Bronchial epithelial cell (primary cell): ENCODE measurements at regions not wholly inside any gene's neighbourhood (a gene's known extent, or its start where the extent isn't known, plus 50 kb on each side); places are given as distances from the start of the nearest gene placed in this dataset.

Source experiments
- DNase-seq: peaks from one replicate; pipeline ENCODE4 v3.0.0-alpha.2; 2010; ENCODE audit warnings: low read depth
- FAIRE-seq: peaks from 2 replicates; lab custom pipeline; 2011; peaks lifted over from hg19 to GRCh38; lab: Jason Lieb, UNC
- H3K27me3 ChIP-seq: 2 replicates; pipeline ENCODE4 v1.5.1; 2011; ENCODE audit warnings: low read length; ENCODE audit not compliant: control insufficient read depth, insufficient read depth
- H3K36me3 ChIP-seq: 2 replicates; pipeline ENCODE4 v1.5.1; 2011; ENCODE audit warnings: low read length; ENCODE audit not compliant: control insufficient read depth, insufficient read depth
- H3K4me3 ChIP-seq: 2 replicates; pipeline ENCODE4 v1.5.1; 2011; ENCODE audit warnings: mild to moderate bottlenecking, low read depth, low read length, control low read depth
- TF ChIP-seq, protein P1 (sequence below): IDR thresholded peaks from 2 replicates; pipeline ENCODE4 v1.5.1; 2011; ENCODE audit warnings: mild to moderate bottlenecking, moderate library complexity, low read length, control low read depth, inconsistent platforms; ENCODE audit not compliant: insufficient read depth, severe bottlenecking

- Histone ChIP-seq H3K36me3 (no peaks in the 10 kb centered on the region), H3K27me3 (no peaks in the 10 kb centered on the region), H3K4me3 (no peak overlapping the region)
- FAIRE-seq (no peak), DNase-seq (peak; percentile 24)
- TF ChIP-seq, protein P1, sequence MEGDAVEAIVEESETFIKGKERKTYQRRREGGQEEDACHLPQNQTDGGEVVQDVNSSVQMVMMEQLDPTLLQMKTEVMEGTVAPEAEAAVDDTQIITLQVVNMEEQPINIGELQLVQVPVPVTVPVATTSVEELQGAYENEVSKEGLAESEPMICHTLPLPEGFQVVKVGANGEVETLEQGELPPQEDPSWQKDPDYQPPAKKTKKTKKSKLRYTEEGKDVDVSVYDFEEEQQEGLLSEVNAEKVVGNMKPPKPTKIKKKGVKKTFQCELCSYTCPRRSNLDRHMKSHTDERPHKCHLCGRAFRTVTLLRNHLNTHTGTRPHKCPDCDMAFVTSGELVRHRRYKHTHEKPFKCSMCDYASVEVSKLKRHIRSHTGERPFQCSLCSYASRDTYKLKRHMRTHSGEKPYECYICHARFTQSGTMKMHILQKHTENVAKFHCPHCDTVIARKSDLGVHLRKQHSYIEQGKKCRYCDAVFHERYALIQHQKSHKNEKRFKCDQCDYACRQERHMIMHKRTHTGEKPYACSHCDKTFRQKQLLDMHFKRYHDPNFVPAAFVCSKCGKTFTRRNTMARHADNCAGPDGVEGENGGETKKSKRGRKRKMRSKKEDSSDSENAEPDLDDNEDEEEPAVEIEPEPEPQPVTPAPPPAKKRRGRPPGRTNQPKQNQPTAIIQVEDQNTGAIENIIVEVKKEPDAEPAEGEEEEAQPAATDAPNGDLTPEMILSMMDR, result no peak
These were observed 765.9 kb upstream of the SLITRK1 start for GRCh38 chr13:84648069-84648640.

DNA sequence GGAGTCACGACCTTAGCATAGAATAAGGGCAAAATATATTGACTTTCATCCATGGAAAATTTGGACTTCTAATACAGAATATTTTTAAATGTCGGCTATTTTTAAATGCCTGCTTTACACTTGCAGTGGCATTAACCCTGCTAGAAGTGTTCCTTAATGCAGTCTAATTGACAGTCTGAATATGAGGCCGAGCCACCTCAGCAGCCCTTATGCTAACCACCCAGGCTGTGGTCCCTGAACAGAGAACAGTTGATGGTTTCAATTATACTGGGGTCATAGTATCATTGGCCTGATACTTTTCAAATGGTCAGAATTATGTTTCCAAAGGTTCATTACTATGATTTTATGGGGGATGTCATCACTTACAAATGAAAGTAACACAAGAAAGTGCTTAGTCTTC is 764.7 kb upstream of the SLITRK1 start:
- no peak overlapping the region for H3K4me3 ChIP-seq
- FAIRE-seq, result no peak
- no peak for DNase-seq
- TF ChIP-seq, protein P1, result no peak
- no peaks in the 10 kb centered on the region for H3K27me3 ChIP-seq
- H3K36me3 ChIP-seq, result no peaks in the 10 kb centered on the region

DNA sequence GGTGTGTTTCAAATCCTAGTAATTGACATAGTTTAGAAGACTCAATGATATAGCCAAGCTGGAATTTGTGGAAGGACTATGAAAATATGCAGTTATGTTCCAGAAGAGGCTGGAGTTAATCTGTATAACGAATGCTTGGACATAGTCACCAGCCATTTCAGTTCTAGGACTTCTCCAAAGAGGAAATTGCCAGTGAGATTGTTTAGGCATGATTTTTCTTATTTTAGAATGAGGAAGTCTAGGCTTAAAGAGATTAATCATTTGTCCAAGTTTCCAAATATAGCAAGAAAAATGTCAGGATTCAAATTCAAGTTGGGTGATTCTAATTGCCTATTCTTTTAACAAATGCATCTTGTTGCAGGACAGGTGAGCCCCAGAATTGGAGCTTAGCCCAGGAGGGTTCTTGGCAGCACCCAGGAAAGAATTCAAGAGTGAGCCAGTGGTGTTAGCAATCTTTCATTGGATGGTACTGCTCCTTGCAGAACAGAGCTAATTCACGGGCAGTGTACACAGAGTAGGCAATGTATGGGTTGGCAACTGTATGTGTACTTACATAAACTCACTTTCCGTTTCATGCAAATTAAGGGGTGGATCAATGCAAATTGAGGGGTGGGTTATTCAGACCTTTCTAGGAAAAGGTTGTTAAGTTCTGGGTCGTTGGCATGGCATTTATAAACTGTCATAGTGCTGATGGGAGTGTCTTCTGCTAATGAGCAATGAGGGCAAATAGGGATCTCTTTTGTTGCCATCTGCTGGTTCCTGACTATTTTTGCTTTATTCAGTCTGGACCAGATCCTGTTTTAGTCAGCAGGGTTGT is 763.1 kb upstream of the SLITRK1 start:
- no peaks in the 10 kb centered on the region for H3K27me3 ChIP-seq
- peak; percentile 59 for DNase-seq
- H3K4me3 ChIP-seq, result no peak overlapping the region
- no peaks in the 10 kb centered on the region for H3K36me3 ChIP-seq
- TF ChIP-seq, protein P1, result peak; percentile 8
- no peak for FAIRE-seq

- Histone ChIP-seq H3K36me3 (no peaks in the 10 kb centered on the region), H3K4me3 (no peak overlapping the region), H3K27me3 (no peaks in the 10 kb centered on the region)
- DNase-seq, result no peak
- no peak for FAIRE-seq
- TF ChIP-seq, protein P1, result no peak
These were observed 759.2 kb upstream of the SLITRK1 start for GRCh38 chr13:84641491-84641890.

GRCh38 chr13:84640691-84641090 is 758.4 kb upstream of the SLITRK1 start:
- no peaks in the 10 kb centered on the region for H3K27me3 ChIP-seq
- TF ChIP-seq, protein P1, result no peak
- FAIRE-seq, result no peak
- H3K36me3 ChIP-seq, result no peaks in the 10 kb centered on the region
- no peak overlapping the region for H3K4me3 ChIP-seq
- no peak for DNase-seq
